Neuronal stem cell (in vitro differentiated cells): ENCODE measurements at regions not wholly inside any gene's neighbourhood (a gene's known extent, or its start where the extent isn't known, plus 50 kb on each side); places are given as distances from the start of the nearest gene placed in this dataset.

Experiments used
- DNase-seq: peaks from one replicate; pipeline ENCODE4 v3.0.0-alpha.2; 2013; ENCODE audit warnings: low spot score
- H2AFZ ChIP-seq: one replicate; pipeline ENCODE4 v1.6.1; 2013; ENCODE audit warnings: mild to moderate bottlenecking, low read length, inconsistent platforms
- H2AK5ac ChIP-seq: 2 replicates; pipeline ENCODE4 v1.6.1; 2013; ENCODE audit warnings: low read depth, mild to moderate bottlenecking, inconsistent platforms, low read length, moderate library complexity, mixed read lengths
- H2BK120ac ChIP-seq: 2 replicates; pipeline ENCODE4 v1.6.1; 2013; ENCODE audit warnings: low read depth, mild to moderate bottlenecking, inconsistent platforms, low read length, moderate library complexity, mixed read lengths
- H2BK12ac ChIP-seq: one replicate; pipeline ENCODE4 v1.6.1; 2013; ENCODE audit warnings: low read length, inconsistent platforms
- H2BK15ac ChIP-seq: 2 replicates; pipeline ENCODE4 v1.6.1; 2013; ENCODE audit warnings: mild to moderate bottlenecking, low read length, inconsistent platforms, mixed read lengths
- H2BK5ac ChIP-seq: one replicate; pipeline ENCODE4 v1.6.1; 2013; ENCODE audit warnings: inconsistent platforms, mild to moderate bottlenecking, low read length, moderate library complexity
- H3K14ac ChIP-seq: one replicate; pipeline ENCODE4 v1.6.1; 2013; ENCODE audit warnings: low read length, inconsistent platforms
- H3K18ac ChIP-seq: 2 replicates; pipeline ENCODE4 v1.6.1; 2013; ENCODE audit warnings: low read length, inconsistent platforms
- H3K23ac ChIP-seq: 2 replicates; pipeline ENCODE4 v1.6.1; 2013; ENCODE audit warnings: low read depth, mild to moderate bottlenecking, mixed read lengths, low read length, inconsistent platforms; ENCODE audit not compliant: poor library complexity
- H3K27ac ChIP-seq: replicated peaks from 3 replicates; pipeline ENCODE4 v1.5.1; 2013; ENCODE audit warnings: low read length, inconsistent platforms
- H3K27me3 ChIP-seq, 3 experiments: 2 replicates each; pipeline ENCODE4 v1.6.1; 2013; ENCODE audit warnings: low read length in 3 of 3, mild to moderate bottlenecking in 2 of 3, inconsistent platforms in 1 of 3, low read depth in 1 of 3, mixed read lengths in 1 of 3, moderate library complexity in 1 of 3; ENCODE audit not compliant: control insufficient read depth in 3 of 3, insufficient read depth in 3 of 3
- H3K36me3 ChIP-seq, 2 donors: replicated peaks in 1 of 2; 2 replicates each; pipeline ENCODE4 v1.6.1; 2013; ENCODE audit warnings: low read length in 2 of 2; ENCODE audit not compliant: control insufficient read depth in 2 of 2, insufficient read depth in 2 of 2
- H3K4ac ChIP-seq: 2 replicates; pipeline ENCODE4 v1.6.1; 2013; ENCODE audit warnings: inconsistent platforms, mild to moderate bottlenecking, low read length, moderate library complexity
- H3K4me1 ChIP-seq, 2 donors: 1 replicate in 1 of 2; 2 replicates in 1 of 2; pipeline ENCODE4 v1.6.1; 2013; ENCODE audit warnings: low read length in 2 of 2, low read depth in 1 of 2; ENCODE audit not compliant: control insufficient read depth in 2 of 2, insufficient read depth in 1 of 2
- H3K4me2 ChIP-seq: one replicate; pipeline ENCODE4 v1.6.1; 2013; ENCODE audit warnings: mild to moderate bottlenecking, low read length, inconsistent platforms; ENCODE audit not compliant: insufficient read depth, poor library complexity, severe bottlenecking
- H3K4me3 ChIP-seq, 2 donors: 2 replicates each; pipeline ENCODE4 v1.5.1; 2013; ENCODE audit warnings: low read length in 2 of 2, mild to moderate bottlenecking in 2 of 2, inconsistent platforms in 1 of 2, moderate library complexity in 1 of 2
- H3K79me1 ChIP-seq: one replicate; pipeline ENCODE4 v1.6.1; 2013; ENCODE audit warnings: low read depth, mild to moderate bottlenecking, inconsistent platforms, low read length, moderate library complexity
- H3K9ac ChIP-seq: one replicate; pipeline ENCODE4 v1.6.1; 2013; ENCODE audit warnings: mild to moderate bottlenecking, low read depth, low read length, inconsistent platforms; ENCODE audit not compliant: poor library complexity
- H3K9me3 ChIP-seq, 2 donors: replicated peaks in 1 of 2; 2 replicates each; pipeline versions ENCODE3 to v1.6.1; 2013; ENCODE audit warnings: low read length in 2 of 2, mild to moderate bottlenecking in 2 of 2, inconsistent platforms in 1 of 2, low read depth in 1 of 2, mixed read lengths in 1 of 2, moderate library complexity in 1 of 2; ENCODE audit not compliant: control insufficient read depth in 2 of 2, insufficient read depth in 1 of 2
- H4K8ac ChIP-seq: one replicate; pipeline ENCODE4 v1.6.1; 2013; ENCODE audit warnings: low read depth, mild to moderate bottlenecking, inconsistent platforms, low read length, moderate library complexity
- H4K91ac ChIP-seq: one replicate; pipeline ENCODE4 v1.6.1; 2013; ENCODE audit warnings: low read length, low read depth, mild to moderate bottlenecking, inconsistent platforms; ENCODE audit not compliant: poor library complexity
- WGBS, 2 donors: extraction: QIAGEN DNeasy Blood & Tissue Kit; methylation state at CpG; one replicate each; pipeline ENCODE4 v1.1.7; 2013; ENCODE audit warnings: missing lambda C conversion rate in 2 of 2, mixed read lengths in 1 of 2; ENCODE audit not compliant: insufficient read length in 2 of 2, insufficient replicate concordance in 1 of 2; ENCODE audit errors: extremely low coverage in 2 of 2; 5-methylcytosine and 5-hydroxymethylcytosine counted together

- Histone ChIP-seq H3K4ac (no peak overlapping the region), H3K4me3 (no peak overlapping the region), H2BK12ac (no peak overlapping the region), H3K4me2 (no peak overlapping the region), H3K14ac (no peak overlapping the region), H3K27ac (no peak overlapping the region), H3K4me1 (no peaks in the 10 kb centered on the region), H3K23ac (no peak overlapping the region), H3K9ac (no peak overlapping the region), H3K18ac (no peak overlapping the region), H2BK5ac (no peak overlapping the region), H2BK15ac (no peak overlapping the region), H3K9me3 (no peaks in the 10 kb centered on the region), H2BK120ac (no peak overlapping the region), H3K27me3 (no peaks in the 10 kb centered on the region), H4K8ac (no peak overlapping the region), H2AK5ac (no peak overlapping the region), H3K36me3 (no peaks in the 10 kb centered on the region), H2AFZ (no peak overlapping the region), H4K91ac (no peak overlapping the region), H3K79me1 (no peaks in the 10 kb centered on the region)
- no peak for DNase-seq
- 100% methylated on average over 1 of the region's 2 CpGs; no CpG with 5 or more reads in 1 of the 2 donors for WGBS, 2 donors
Measured at GRCh38 chr1:189151361-189151760, 1326.3 kb downstream of the BRINP3 start.

GRCh38 chr1:189152685-189153084 lies 1325.0 kb downstream of the BRINP3 start:
- Histone ChIP-seq H3K4me2 (no peak overlapping the region), H4K91ac (no peak overlapping the region), H3K27me3 (no peaks in the 10 kb centered on the region), H3K9ac (no peak overlapping the region), H3K4me3 (no peak overlapping the region), H2BK12ac (no peak overlapping the region), H2AFZ (no peak overlapping the region), H3K27ac (no peak overlapping the region), H3K4me1 (no peaks in the 10 kb centered on the region), H2BK5ac (no peak overlapping the region), H3K4ac (no peak overlapping the region), H3K23ac (no peak overlapping the region), H3K9me3 (no peaks in the 10 kb centered on the region), H4K8ac (no peak overlapping the region), H2BK120ac (no peak overlapping the region), H2AK5ac (no peak overlapping the region), H3K14ac (no peak overlapping the region), H3K79me1 (no peaks in the 10 kb centered on the region), H2BK15ac (no peak overlapping the region), H3K36me3 (no peaks in the 10 kb centered on the region), H3K18ac (no peak overlapping the region)
- DNase-seq: no peak
- WGBS, 2 donors: no CpG with 5 or more reads among the region's 1 CpG

GRCh38 chr1:189158155-189158554 lies 1319.5 kb downstream of the BRINP3 start:
- no peak overlapping the region for H2BK12ac ChIP-seq
- H2BK5ac ChIP-seq: no peak overlapping the region
- H2AK5ac ChIP-seq: no peak overlapping the region
- H3K9me3 ChIP-seq: no peaks in the 10 kb centered on the region
- DNase-seq: no peak
- no peak overlapping the region for H3K9ac ChIP-seq
- H4K91ac ChIP-seq: no peak overlapping the region
- no peak overlapping the region for H3K27ac ChIP-seq
- no peak overlapping the region for H4K8ac ChIP-seq
- no peaks in the 10 kb centered on the region for H3K4me1 ChIP-seq
- no peaks in the 10 kb centered on the region for H3K79me1 ChIP-seq
- WGBS, 2 donors: no CpG with 5 or more reads among the region's 6 CpGs
- H3K4me2 ChIP-seq: no peak overlapping the region
- no peak overlapping the region for H3K18ac ChIP-seq
- H3K23ac ChIP-seq: no peak overlapping the region
- no peak overlapping the region for H2AFZ ChIP-seq
- H3K36me3 ChIP-seq: no peaks in the 10 kb centered on the region
- no peaks in the 10 kb centered on the region for H3K27me3 ChIP-seq
- H2BK120ac ChIP-seq: no peak overlapping the region
- no peak overlapping the region for H3K4me3 ChIP-seq
- H3K4ac ChIP-seq: no peak overlapping the region
- H3K14ac ChIP-seq: no peak overlapping the region
- no peak overlapping the region for H2BK15ac ChIP-seq

GRCh38 chr1:189175889-189176288 lies 1301.8 kb downstream of the BRINP3 start:
- no peaks in the 10 kb centered on the region for H3K9me3 ChIP-seq

More at GRCh38 chr1:189175889-189176288, 1301.8 kb downstream of the BRINP3 start:
- H3K14ac ChIP-seq: no peak overlapping the region
- no peak overlapping the region for H2BK15ac ChIP-seq
- no peak for DNase-seq
- H3K36me3 ChIP-seq: no peaks in the 10 kb centered on the region
- no peak overlapping the region for H2AFZ ChIP-seq
- H3K18ac ChIP-seq: no peak overlapping the region
- H4K91ac ChIP-seq: no peak overlapping the region
- no peak overlapping the region for H3K4me3 ChIP-seq
- H3K79me1 ChIP-seq: no peaks in the 10 kb centered on the region
- no CpG with 5 or more reads among the region's 1 CpG for WGBS, 2 donors
- H3K4me2 ChIP-seq: no peak overlapping the region
- no peak overlapping the region for H2BK120ac ChIP-seq
- H2AK5ac ChIP-seq: no peak overlapping the region
- no peak overlapping the region for H3K9ac ChIP-seq
- no peak overlapping the region for H3K4ac ChIP-seq
- H3K27me3 ChIP-seq: no peaks in the 10 kb centered on the region
- no peak overlapping the region for H2BK12ac ChIP-seq
- H2BK5ac ChIP-seq: no peak overlapping the region
- H3K4me1 ChIP-seq: no peaks in the 10 kb centered on the region
- H4K8ac ChIP-seq: no peak overlapping the region
- no peak overlapping the region for H3K27ac ChIP-seq
- no peak overlapping the region for H3K23ac ChIP-seq
